Neutrophil (primary cell): ENCODE measurements at regions not wholly inside any gene's neighbourhood (a gene's known extent, or its start where the extent isn't known, plus 50 kb on each side); places are given as distances from the start of the nearest gene placed in this dataset.

Experiments
- H3K27ac ChIP-seq: fragments of 200-600 bp; sonication (generic); 2 replicates; pipeline ENCODE4 v1.5.1; 2016; ENCODE audit warnings: mild to moderate bottlenecking, moderate library complexity
- H3K27me3 ChIP-seq: fragments of 200-600 bp; sonication (generic); 2 replicates; pipeline ENCODE4 v1.6.0; 2016; ENCODE audit warnings: mild to moderate bottlenecking
- H3K36me3 ChIP-seq: fragments of 200-600 bp; sonication (generic); 2 replicates; pipeline ENCODE4 v1.5.1; 2017
- H3K4me1 ChIP-seq, 2 experiments: fragments of 200-600 bp in 1 of 2; sonication (generic) in 1 of 2; 1 replicate in 1 of 2; 2 replicates in 1 of 2; pipeline versions ENCODE4 v1.5.1 to v1.6.1; 2013 to 2016; ENCODE audit warnings: low read depth in 1 of 2, low read length in 1 of 2, mild to moderate bottlenecking in 1 of 2, moderate library complexity in 1 of 2; ENCODE audit not compliant: control insufficient read depth in 1 of 2, insufficient read depth in 1 of 2
- H3K4me3 ChIP-seq, 2 experiments: fragments of 200-600 bp in 1 of 2; sonication (generic) in 1 of 2; 1 replicate in 1 of 2; 2 replicates in 1 of 2; pipeline ENCODE4 v1.5.1; 2013 to 2016; ENCODE audit warnings: low read depth in 1 of 2, low read length in 1 of 2, mild to moderate bottlenecking in 1 of 2, moderate library complexity in 1 of 2
- H3K9me3 ChIP-seq: fragments of 200-600 bp; sonication (generic); 2 replicates; pipeline ENCODE4 v1.5.1; 2016
- TF ChIP-seq, protein P1 (sequence below): fragments of 200-600 bp; sonication (generic); IDR thresholded peaks from 2 replicates; pipeline ENCODE4 v1.5.1; 2016; ENCODE audit warnings: antibody characterized with exemption

DNA sequence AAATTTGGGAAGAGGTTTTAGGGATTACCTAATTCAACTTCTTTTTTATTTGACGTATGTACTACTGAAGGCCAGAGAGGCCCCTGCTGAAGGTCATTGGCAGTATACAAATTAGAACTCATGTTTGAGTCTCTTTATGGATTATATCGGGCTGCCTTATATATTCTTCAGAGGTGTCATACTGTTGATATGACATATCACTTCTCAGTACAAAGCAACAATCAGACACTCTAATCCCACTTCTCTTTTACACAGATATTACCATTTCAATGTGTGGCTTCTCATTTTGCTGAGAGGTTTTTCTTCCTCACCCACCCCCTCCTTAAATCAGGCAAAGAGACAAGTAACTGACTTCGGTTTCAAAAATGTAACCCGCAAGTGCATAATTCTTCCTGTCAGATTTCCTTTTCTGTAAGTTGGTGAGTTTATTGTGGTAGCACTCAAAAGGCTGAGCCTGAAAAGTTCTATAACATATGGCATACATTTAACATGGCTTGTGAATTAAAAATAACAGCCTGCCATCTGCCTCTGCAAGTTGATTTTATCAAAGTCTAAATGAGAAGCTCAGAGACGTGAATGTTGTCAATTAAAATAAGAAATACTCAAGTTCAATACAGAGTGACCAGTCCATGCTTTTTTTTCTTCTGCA, 163.6 kb upstream of the RORB start:
- Histone ChIP-seq H3K36me3 (no peaks in the 10 kb centered on the region), H3K9me3 (no peaks in the 10 kb centered on the region), H3K27me3 (peaks cover 54% of the 10 kb centered on the region), H3K4me1 (peaks cover 25 to 28% of the 10 kb centered on the region in 2 experiments), H3K27ac (no peak overlapping the region), H3K4me3 (no peak overlapping the region)
- TF ChIP-seq, protein P1, sequence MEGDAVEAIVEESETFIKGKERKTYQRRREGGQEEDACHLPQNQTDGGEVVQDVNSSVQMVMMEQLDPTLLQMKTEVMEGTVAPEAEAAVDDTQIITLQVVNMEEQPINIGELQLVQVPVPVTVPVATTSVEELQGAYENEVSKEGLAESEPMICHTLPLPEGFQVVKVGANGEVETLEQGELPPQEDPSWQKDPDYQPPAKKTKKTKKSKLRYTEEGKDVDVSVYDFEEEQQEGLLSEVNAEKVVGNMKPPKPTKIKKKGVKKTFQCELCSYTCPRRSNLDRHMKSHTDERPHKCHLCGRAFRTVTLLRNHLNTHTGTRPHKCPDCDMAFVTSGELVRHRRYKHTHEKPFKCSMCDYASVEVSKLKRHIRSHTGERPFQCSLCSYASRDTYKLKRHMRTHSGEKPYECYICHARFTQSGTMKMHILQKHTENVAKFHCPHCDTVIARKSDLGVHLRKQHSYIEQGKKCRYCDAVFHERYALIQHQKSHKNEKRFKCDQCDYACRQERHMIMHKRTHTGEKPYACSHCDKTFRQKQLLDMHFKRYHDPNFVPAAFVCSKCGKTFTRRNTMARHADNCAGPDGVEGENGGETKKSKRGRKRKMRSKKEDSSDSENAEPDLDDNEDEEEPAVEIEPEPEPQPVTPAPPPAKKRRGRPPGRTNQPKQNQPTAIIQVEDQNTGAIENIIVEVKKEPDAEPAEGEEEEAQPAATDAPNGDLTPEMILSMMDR: no peak

DNA sequence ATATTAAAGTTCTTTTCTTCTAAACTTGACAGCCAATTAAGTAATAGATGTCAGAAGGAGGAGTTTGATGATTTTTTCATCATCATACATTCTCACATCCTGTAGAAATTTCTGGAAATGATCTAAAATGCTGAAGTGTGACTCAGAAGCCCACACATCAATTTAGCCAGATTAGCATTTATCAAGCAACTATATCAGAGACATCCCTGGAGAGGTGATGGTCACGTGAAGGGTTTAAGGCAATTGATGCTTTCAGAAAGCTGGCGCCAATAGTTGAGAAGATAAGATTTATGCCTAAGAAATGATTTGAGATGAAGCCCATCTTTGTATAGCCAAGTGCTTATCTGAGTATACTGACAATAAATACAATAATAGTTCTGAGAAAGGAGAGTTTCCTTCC, 162.9 kb upstream of the RORB start:
- H3K36me3 ChIP-seq: no peaks in the 10 kb centered on the region
- peaks cover 49% of the 10 kb centered on the region for H3K27me3 ChIP-seq
- TF ChIP-seq, protein P1: no peak
- H3K4me3 ChIP-seq: no peak overlapping the region
- H3K27ac ChIP-seq: no peak overlapping the region
- peaks cover 22 to 27% of the 10 kb centered on the region in 2 experiments for H3K4me1 ChIP-seq
- no peaks in the 10 kb centered on the region for H3K9me3 ChIP-seq

DNA sequence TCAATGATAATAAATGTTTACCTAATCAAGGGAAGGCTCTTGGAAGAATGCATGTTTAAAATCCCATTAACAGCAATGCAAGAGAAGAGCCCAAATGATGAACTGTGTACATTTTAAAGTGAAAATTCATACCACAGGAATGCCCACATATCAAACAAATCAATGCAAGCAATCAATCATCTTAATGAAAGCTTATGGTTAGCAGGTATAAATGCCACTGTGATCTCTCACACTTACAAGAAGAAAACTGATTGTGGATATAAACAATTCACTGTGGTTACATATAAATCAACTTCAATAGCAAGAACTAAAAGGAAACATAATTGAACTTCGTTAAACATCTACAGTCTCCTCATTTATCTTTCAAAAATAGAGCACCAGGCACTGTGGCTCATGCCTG, 161.0 kb upstream of the RORB start:
- Histone ChIP-seq H3K4me3 (no peak overlapping the region), H3K4me1 (peaks cover 7 to 16% of the 10 kb centered on the region in 2 experiments), H3K36me3 (no peaks in the 10 kb centered on the region), H3K9me3 (no peaks in the 10 kb centered on the region), H3K27me3 (peaks cover 33% of the 10 kb centered on the region), H3K27ac (no peak overlapping the region)
- TF ChIP-seq, protein P1: no peak

DNA sequence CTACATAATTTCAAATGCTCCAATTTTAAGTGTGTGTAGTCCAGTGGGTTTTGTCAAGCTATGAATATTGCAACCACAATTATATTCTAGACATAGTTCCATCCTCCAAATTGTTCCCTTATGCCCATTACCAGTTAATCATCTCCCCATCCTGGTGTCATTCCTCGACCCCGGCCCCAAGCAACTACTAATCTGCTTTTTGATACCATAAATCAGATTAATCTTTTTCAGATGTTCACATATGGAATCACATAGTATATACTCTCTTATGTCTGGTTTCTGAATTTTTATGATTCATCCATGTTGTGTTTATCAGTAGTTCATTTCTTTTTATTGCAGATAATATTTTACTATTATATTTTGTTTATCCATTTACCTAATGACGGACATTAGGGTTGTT, 148.4 kb upstream of the RORB start:
- no peaks in the 10 kb centered on the region for H3K36me3 ChIP-seq
- H3K4me3 ChIP-seq: no peak overlapping the region
- TF ChIP-seq, protein P1: no peak
- H3K27me3 ChIP-seq: no peaks in the 10 kb centered on the region
- no peak overlapping the region for H3K27ac ChIP-seq
- H3K9me3 ChIP-seq: no peaks in the 10 kb centered on the region
- H3K4me1 ChIP-seq: no peaks in the 10 kb centered on the region

DNA sequence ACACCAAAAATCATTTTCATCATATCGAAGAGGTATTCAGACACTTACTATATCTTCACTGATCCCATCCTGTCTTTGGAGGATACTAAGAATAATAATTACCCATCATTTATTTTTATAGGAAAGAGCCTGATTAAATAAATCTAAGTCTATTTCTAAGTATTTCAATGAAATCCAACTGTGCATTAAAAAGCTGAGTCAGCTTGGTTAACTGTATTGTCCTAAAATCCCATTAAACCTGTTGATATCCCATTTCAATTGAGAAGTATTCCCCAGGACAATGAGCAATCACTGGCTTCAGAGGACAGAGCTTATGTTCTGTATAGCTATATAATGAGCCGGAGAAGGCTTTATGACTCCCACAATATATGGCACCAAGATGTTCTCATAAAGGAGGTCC, 142.0 kb upstream of the RORB start:
- no peaks in the 10 kb centered on the region for H3K4me1 ChIP-seq
- H3K4me3 ChIP-seq: no peak overlapping the region
- H3K27me3 ChIP-seq: no peaks in the 10 kb centered on the region
- no peaks in the 10 kb centered on the region for H3K36me3 ChIP-seq
- no peaks in the 10 kb centered on the region for H3K9me3 ChIP-seq
- TF ChIP-seq, protein P1: no peak
- H3K27ac ChIP-seq: no peak overlapping the region

DNA sequence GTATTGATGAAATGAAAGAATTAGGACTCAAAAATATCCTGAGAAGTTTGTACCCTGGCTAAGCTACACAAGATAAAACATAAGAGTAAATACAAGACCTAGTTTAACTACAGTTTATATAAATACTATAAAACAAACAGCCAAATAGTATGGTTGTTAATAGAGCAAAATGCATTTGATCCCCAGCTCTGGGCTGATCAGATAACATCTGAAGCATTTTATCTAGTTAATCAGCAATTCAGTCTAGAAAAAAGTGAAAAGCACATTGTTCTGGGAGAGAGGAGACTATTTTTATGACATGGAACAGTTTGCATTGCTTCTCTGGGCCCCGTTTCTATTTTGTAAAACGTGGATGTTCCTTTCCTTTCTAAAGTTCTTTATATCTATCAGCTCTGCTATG, 139.6 kb upstream of the RORB start:
- no peak overlapping the region for H3K4me3 ChIP-seq
- TF ChIP-seq, protein P1: no peak
- no peaks in the 10 kb centered on the region for H3K4me1 ChIP-seq
- H3K27me3 ChIP-seq: no peaks in the 10 kb centered on the region
- no peaks in the 10 kb centered on the region for H3K9me3 ChIP-seq
- no peak overlapping the region for H3K27ac ChIP-seq
- no peaks in the 10 kb centered on the region for H3K36me3 ChIP-seq
